HCT116 (cell line): ENCODE measurements at regions not wholly inside any gene's neighbourhood (a gene's known extent, or its start where the extent isn't known, plus 50 kb on each side); places are given as distances from the start of the nearest gene placed in this dataset.

Experiments used
- ATAC-seq: fragments of 200-7000 bp; cut with Tn5 transposase; 2 replicates; pipeline ENCODE4 v1.9.1; 2020; ENCODE audit warnings: mild to moderate bottlenecking, moderate library complexity
- BruUV-seq: library from RNA; stranded (reverse); fragments of 400-500 nt; replicated peaks from 2 replicates; lab custom pipeline; 2021; lab: Mats Ljungman, UMichigan
- CTCF ChIA-PET: fragments of 300-600 bp; sonication (Branson Sonifier 250); formaldehyde crosslinking; loops from one replicate; lab custom pipeline; 2021; ENCODE audit warnings: antibody characterized with exemption; lab: Charles Lee
- POLR2A ChIA-PET: fragments of 300-600, 350-600 bp; sonication (Branson Sonifier 250); formaldehyde crosslinking; loops from one replicate; lab custom pipeline; 2021; ENCODE audit warnings: antibody characterized with exemption; lab: Charles Lee
- RAD21 ChIA-PET, 2 experiments: fragments of 300-600 bp; sonication (Branson Sonifier 250); formaldehyde crosslinking; loops; one replicate each; lab custom pipeline; 2023; ENCODE audit warnings: low total read pairs in 2 of 2; ENCODE audit not compliant: uncharacterized antibody in 2 of 2, unreplicated experiment in 2 of 2, low non-redundant PET in 1 of 2; lab: Charles Lee
- DNase-seq: peaks from one replicate; pipeline ENCODE4 v3.0.0-alpha.2; 2010; ENCODE audit warnings: low read depth, low spot score
- H2AFZ ChIP-seq: fragments of 200-600 bp; shearing (Covaris generic), sonication (generic); 2 replicates; pipeline ENCODE4 v1.6.1; 2017; ENCODE audit warnings: low read depth, mixed run types, mixed read lengths, antibody characterized with exemption, low read length; ENCODE audit not compliant: poor library complexity, severe bottlenecking
- H3K27ac ChIP-seq: 2 replicates; pipeline ENCODE4 v1.5.1; 2012; ENCODE audit warnings: low read depth, low read length
- H3K27me3 ChIP-seq: fragments of 200-600 bp; sonication (generic); 2 replicates; pipeline ENCODE4 v1.6.1; 2016; ENCODE audit warnings: mixed run types, low read length, mixed read lengths; ENCODE audit not compliant: insufficient read depth
- H3K36me3 ChIP-seq, 2 experiments: fragments of 200-500 bp in 1 of 2; fragments of 200-600 bp in 1 of 2; sonication (Bioruptor generic) in 1 of 2; sonication (generic) in 1 of 2; 2 replicates each; pipeline versions ENCODE4 v1.5.1 to v1.6.1; 2014 to 2016; ENCODE audit warnings: low read length in 2 of 2, inconsistent platforms in 1 of 2, mixed read lengths in 1 of 2, mixed run types in 1 of 2; ENCODE audit not compliant: insufficient read depth in 2 of 2, control insufficient read depth in 1 of 2
- H3K4me1 ChIP-seq, 2 experiments: fragments of 200-600 bp in 1 of 2; sonication (generic) in 1 of 2; 2 replicates each; pipeline versions ENCODE4 v1.5.1 to v1.6.1; 2012 to 2017; ENCODE audit warnings: low read length in 2 of 2, inconsistent platforms in 1 of 2, mild to moderate bottlenecking in 1 of 2, mixed read lengths in 1 of 2, mixed run types in 1 of 2, moderate library complexity in 1 of 2; ENCODE audit not compliant: insufficient read depth in 2 of 2, control insufficient read depth in 1 of 2
- H3K4me2 ChIP-seq: fragments of 200-600 bp; sonication (generic); 2 replicates; pipeline ENCODE4 v1.6.1; 2017; ENCODE audit warnings: mixed run types, low read length, mixed read lengths
- H3K4me3 ChIP-seq, 2 experiments: fragments of 200-600 bp in 1 of 2; sonication (generic) in 1 of 2; replicated peaks in 1 of 2; 2 replicates each; pipeline ENCODE4 v1.5.1; 2011 to 2016; ENCODE audit warnings: low read length in 2 of 2, control low read depth in 1 of 2, low read depth in 1 of 2, mild to moderate bottlenecking in 1 of 2, mixed read lengths in 1 of 2, mixed run types in 1 of 2
- H3K79me2 ChIP-seq: fragments of 200-600 bp; sonication (generic); 2 replicates; pipeline ENCODE4 v1.6.1; 2017; ENCODE audit warnings: mild to moderate bottlenecking, mixed run types, low read length, moderate library complexity, mixed read lengths; ENCODE audit not compliant: insufficient read depth
- H3K9ac ChIP-seq: fragments of 200-600 bp; sonication (generic); 2 replicates; pipeline ENCODE4 v1.6.1; 2016; ENCODE audit warnings: low read length, mixed read lengths
- H3K9me2 ChIP-seq: fragments of 200-600 bp; sonication (generic), shearing (Covaris generic); 2 replicates; pipeline ENCODE4 v1.6.1; 2017; ENCODE audit warnings: mixed run types, mild to moderate bottlenecking, moderate library complexity; ENCODE audit not compliant: insufficient read depth
- H3K9me3 ChIP-seq, 2 experiments: fragments of 200-500 bp in 1 of 2; fragments of 200-600 bp in 1 of 2; sonication (Bioruptor generic) in 1 of 2; sonication (generic) in 1 of 2; 2 replicates each; pipeline ENCODE4 v1.6.1; 2014 to 2017; ENCODE audit warnings: low read length in 2 of 2, mixed read lengths in 2 of 2, inconsistent platforms in 1 of 2, low read depth in 1 of 2, mild to moderate bottlenecking in 1 of 2, mixed run types in 1 of 2, moderate library complexity in 1 of 2; ENCODE audit not compliant: control insufficient read depth in 1 of 2, insufficient read depth in 1 of 2
- H4K20me1 ChIP-seq: fragments of 200-600 bp; sonication (generic), shearing (Covaris generic); 2 replicates; pipeline ENCODE4 v1.6.1; 2017; ENCODE audit warnings: mixed run types, mild to moderate bottlenecking, moderate library complexity; ENCODE audit not compliant: insufficient read depth
- ATF3 ChIP-seq: IDR thresholded peaks from 2 replicates; pipeline ENCODE4 v1.6.1; 2012
- CBX3 ChIP-seq: IDR thresholded peaks from 2 replicates; pipeline ENCODE4 v1.6.1; 2012; ENCODE audit warnings: low read depth
- CEBPB ChIP-seq: IDR thresholded peaks from 2 replicates; pipeline ENCODE4 v1.6.1; 2012; ENCODE audit warnings: low read depth
- CTCF ChIP-seq, 3 experiments: fragments of 200-600 bp in 1 of 3; sonication (generic) in 1 of 3; IDR thresholded peaks in 2 of 3; conservative IDR thresholded peaks in 1 of 3; 2 replicates each; pipeline ENCODE4 v1.5.1; 2012 to 2017; ENCODE audit warnings: low read depth in 2 of 3, low read length in 2 of 3, antibody characterized with exemption in 1 of 3, borderline replicate concordance in 1 of 3, control low read depth in 1 of 3, mild to moderate bottlenecking in 1 of 3, mixed read lengths in 1 of 3, mixed run types in 1 of 3, moderate library complexity in 1 of 3; ENCODE audit not compliant: insufficient read depth in 1 of 3
- JUND ChIP-seq: IDR thresholded peaks from 2 replicates; pipeline ENCODE4 v1.6.1; 2012
- RAD21 ChIP-seq: IDR thresholded peaks from 2 replicates; pipeline ENCODE4 v1.6.1; 2012; ENCODE audit warnings: low read depth, mild to moderate bottlenecking
- SIN3A ChIP-seq: IDR thresholded peaks from 2 replicates; pipeline ENCODE4 v1.6.1; 2012; ENCODE audit warnings: low read depth
- ZBTB33 ChIP-seq: IDR thresholded peaks from 2 replicates; pipeline ENCODE4 v1.6.1; 2011; ENCODE audit warnings: mild to moderate bottlenecking, low read length, moderate library complexity; ENCODE audit not compliant: insufficient replicate concordance; ENCODE audit errors: extremely low read depth
- ZNF274 ChIP-seq: fragments of 200-500 bp; sonication (Bioruptor generic); IDR thresholded peaks from 2 replicates; pipeline ENCODE4 v1.6.1; 2014; ENCODE audit warnings: mild to moderate bottlenecking, low read depth, low read length, inconsistent platforms
- intact Hi-C: fragments of 100-400 bp; cut with micrococcal nuclease; formaldehyde crosslinking; loops from 2 replicates; pipeline ENCODE4 v1.10.0; 2022

- no peak for DNase-seq
- CTCF ChIA-PET: no interaction called here
- no peak for ATAC-seq
- H3K4me3 ChIP-seq: no peak overlapping the region
- no peaks in the 10 kb centered on the region for H4K20me1 ChIP-seq
- no peak overlapping the region for H3K27ac ChIP-seq
- H3K9me2 ChIP-seq: no peaks in the 10 kb centered on the region
- H3K9ac ChIP-seq: no peak overlapping the region
- H3K4me1 ChIP-seq: no peaks in the 10 kb centered on the region
- RAD21 ChIA-PET: no interaction called here
- H3K36me3 ChIP-seq: no peaks in the 10 kb centered on the region
- POLR2A ChIA-PET: no interaction called here
- no peaks in the 10 kb centered on the region for H3K27me3 ChIP-seq
- TF ChIP-seq CBX3 (no peak), CTCF (IDR thresholded peaks at IDR 0.05 in 2 of 3, conservative IDR thresholded peaks at IDR 0.05 in 1 of 3; ENCODE audit: borderline replicate concordance in 1 of 3, insufficient read depth in 1 of 3, low read depth in 2 of 3, low read length in 2 of 3) (no peak), ZBTB33 (no peak), ATF3 (no peak)
- H3K4me2 ChIP-seq: no peak overlapping the region
- no TSS peak for BruUV-seq
- H3K9me3 ChIP-seq: no peaks in the 10 kb centered on the region; a peak in 1 of 4 replicates
- H3K79me2 ChIP-seq: no peaks in the 10 kb centered on the region
- H2AFZ ChIP-seq: no peak overlapping the region
- intact Hi-C loops: no loop called here
Observed at GRCh38 chr4:130524057-130524456, 1428.1 kb downstream of the C4orf33 start.

DNA sequence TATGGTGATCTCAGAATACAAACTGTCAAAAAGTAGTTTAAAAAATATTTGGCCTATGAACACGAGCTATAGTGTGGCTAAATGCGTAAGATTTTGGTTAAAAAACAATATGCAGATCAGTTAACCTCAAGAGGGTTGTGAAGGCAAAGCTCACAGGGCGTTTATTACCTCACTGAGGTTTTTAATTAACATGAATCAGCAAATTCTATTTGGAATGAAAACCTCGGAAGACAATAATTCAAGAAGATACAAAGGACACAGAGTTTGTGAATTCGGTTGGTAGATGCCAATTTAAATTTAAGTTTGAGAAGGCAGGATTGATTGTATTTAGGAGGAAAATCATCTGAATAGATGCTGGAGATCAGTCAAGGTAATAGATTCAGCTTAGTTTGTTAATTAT, 1434.6 kb downstream of the C4orf33 start:
- no peak for DNase-seq
- H3K27me3 ChIP-seq: no peaks in the 10 kb centered on the region
- H3K4me2 ChIP-seq: no peak overlapping the region
- CTCF ChIA-PET: no interaction called here
- no peak overlapping the region for H3K4me3 ChIP-seq
- POLR2A ChIA-PET: no interaction called here
- intact Hi-C loops: no loop called here
- H3K27ac ChIP-seq: no peak overlapping the region
- RAD21 ChIA-PET: no interaction called here
- BruUV-seq: no TSS peak
- no peak for ATAC-seq
- no peak overlapping the region for H3K9ac ChIP-seq
- H3K4me1 ChIP-seq: no peaks in the 10 kb centered on the region
- H3K36me3 ChIP-seq: no peaks in the 10 kb centered on the region
- no peak overlapping the region for H2AFZ ChIP-seq
- no peaks in the 10 kb centered on the region for H4K20me1 ChIP-seq
- H3K9me3 ChIP-seq: no peaks in the 10 kb centered on the region
- no peaks in the 10 kb centered on the region for H3K9me2 ChIP-seq
- H3K79me2 ChIP-seq: no peaks in the 10 kb centered on the region
- TF ChIP-seq CTCF (IDR thresholded peaks at IDR 0.05 in 2 of 3, conservative IDR thresholded peaks at IDR 0.05 in 1 of 3; ENCODE audit: borderline replicate concordance in 1 of 3, insufficient read depth in 1 of 3, low read depth in 2 of 3, low read length in 2 of 3) (no peak), JUND (no peak), CEBPB (no peak), ZBTB33 (no peak), SIN3A (no peak), ZNF274 (no peak), RAD21 (no peak)
